Vagina (tissue), 2 donors: ENCODE measurements at regions not wholly inside any gene's neighbourhood (a gene's known extent, or its start where the extent isn't known, plus 50 kb on each side); places are given as distances from the start of the nearest gene placed in this dataset.

Experiments
- DNase-seq, 2 donors: peaks; one replicate each; pipeline ENCODE4 v3.0.0-alpha.2; 2017; ENCODE audit errors: extremely low spot score in 2 of 2
- H3K27ac ChIP-seq: fragments of 200-600 bp; sonication (generic); one replicate; pipeline ENCODE4 v1.5.1; 2019
- H3K27me3 ChIP-seq: fragments of 200-600 bp; sonication (generic); one replicate; pipeline ENCODE4 v1.5.1; 2019
- H3K36me3 ChIP-seq, 2 donors: fragments of 200-600 bp; sonication (generic); one replicate each; pipeline ENCODE4 v1.5.1; 2017 to 2019
- H3K4me1 ChIP-seq: fragments of 200-600 bp; sonication (generic); one replicate; pipeline ENCODE4 v1.5.1; 2019
- H3K4me3 ChIP-seq, 2 donors: fragments of 200-600 bp; sonication (generic); 1 replicate in 1 of 2; 2 replicates in 1 of 2; pipeline ENCODE4 v1.5.1; 2016 to 2019
- H3K9me3 ChIP-seq: fragments of 200-600 bp; sonication (generic); one replicate; pipeline ENCODE4 v1.5.1; 2019
- CTCF ChIP-seq, 3 experiments: fragments of 450-650 bp in 2 of 3; fragments of 200-600 bp in 1 of 3; sonication (generic) in 1 of 3; IDR thresholded peaks; one replicate each; pipeline ENCODE4 v1.5.1; 2017 to 2019; ENCODE audit warnings: antibody characterized with exemption in 3 of 3, mild to moderate bottlenecking in 2 of 3, moderate library complexity in 2 of 3
- POLR2A ChIP-seq, 2 donors: fragments of 450-650 bp; IDR thresholded peaks; one replicate each; pipeline ENCODE4 v1.6.1; 2017; ENCODE audit warnings: antibody characterized with exemption in 2 of 2, mild to moderate bottlenecking in 2 of 2, moderate library complexity in 2 of 2
- POLR2AphosphoS5 ChIP-seq, 2 donors: sonication (generic); formaldehyde crosslinking; IDR thresholded peaks; one replicate each; pipeline ENCODE4 v1.9.0; 2017; ENCODE audit warnings: antibody characterized with exemption in 2 of 2, mild to moderate bottlenecking in 2 of 2, low read depth in 1 of 2; ENCODE audit not compliant: insufficient read depth in 1 of 2
- intact Hi-C: fragments of 100-400 bp; cut with DNase I; formaldehyde crosslinking; loops from one replicate; pipeline ENCODE4 v1.15.1; 2023

- no peak overlapping the region for H3K27ac ChIP-seq
- intact Hi-C loops = no loop called here
- DNase-seq = no peak
- no peak overlapping the region for H3K4me3 ChIP-seq
- H3K4me1 ChIP-seq = no peaks in the 10 kb centered on the region
- TF ChIP-seq POLR2A (IDR thresholded peaks at IDR 0.05) (no peak), POLR2AphosphoS5 (IDR thresholded peaks at IDR 0.05; ENCODE audit: insufficient read depth in 1 of 2, low read depth in 1 of 2) (no peak), CTCF (IDR thresholded peaks at IDR 0.05) (no peak)
- no peaks in the 10 kb centered on the region for H3K9me3 ChIP-seq
- H3K36me3 ChIP-seq = no peaks in the 10 kb centered on the region
- no peaks in the 10 kb centered on the region for H3K27me3 ChIP-seq
Observed at GRCh38 chr6:113491376-113491775, 365.8 kb upstream of the MARCKS start.

DNA sequence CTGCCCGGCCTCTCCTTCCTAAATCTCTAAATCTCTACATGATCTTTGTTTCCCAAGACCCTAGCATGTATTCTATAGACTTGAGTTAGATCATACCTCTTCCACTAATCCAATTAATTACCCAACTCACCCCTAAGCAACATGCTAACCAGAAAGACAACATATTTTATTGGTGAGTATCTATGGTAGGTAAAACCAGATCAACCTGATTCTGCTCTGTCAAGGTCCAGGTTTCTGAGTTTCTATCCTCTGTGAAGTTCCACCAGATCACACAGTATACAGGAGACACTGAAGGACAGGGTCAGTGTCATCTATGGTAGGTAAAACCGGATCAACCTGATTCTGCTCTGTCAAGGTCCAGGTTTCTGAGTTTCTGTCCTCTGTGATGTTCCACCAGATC lies 363.2 kb upstream of the MARCKS start:
- Histone ChIP-seq H3K4me3 (no peak overlapping the region), H3K27ac (no peak overlapping the region), H3K36me3 (no peaks in the 10 kb centered on the region), H3K27me3 (no peaks in the 10 kb centered on the region), H3K9me3 (no peaks in the 10 kb centered on the region), H3K4me1 (no peaks in the 10 kb centered on the region)
- no peak for DNase-seq
- intact Hi-C loops = no loop called here
- TF ChIP-seq POLR2A (IDR thresholded peaks at IDR 0.05) (no peak), POLR2AphosphoS5 (IDR thresholded peaks at IDR 0.05; ENCODE audit: insufficient read depth in 1 of 2, low read depth in 1 of 2) (peak in 1 of 2 donors; percentile 49), CTCF (IDR thresholded peaks at IDR 0.05) (no peak)

- no peak for TF ChIP-seq CTCF (IDR thresholded peaks at IDR 0.05)
- no peak for TF ChIP-seq POLR2A (IDR thresholded peaks at IDR 0.05)
- no peak for TF ChIP-seq POLR2AphosphoS5 (IDR thresholded peaks at IDR 0.05; ENCODE audit: insufficient read depth in 1 of 2, low read depth in 1 of 2)
- Histone ChIP-seq H3K36me3 (no peaks in the 10 kb centered on the region), H3K27ac (no peak overlapping the region), H3K4me1 (no peaks in the 10 kb centered on the region), H3K9me3 (no peaks in the 10 kb centered on the region), H3K27me3 (no peaks in the 10 kb centered on the region), H3K4me3 (no peak overlapping the region)
- intact Hi-C loops = no loop called here
- DNase-seq = no peak
Observed at GRCh38 chr6:113495521-113495920, 361.6 kb upstream of the MARCKS start.

GRCh38 chr6:113496166-113496565 lies 361.0 kb upstream of the MARCKS start:
- Histone ChIP-seq H3K27me3 (no peaks in the 10 kb centered on the region), H3K9me3 (no peaks in the 10 kb centered on the region), H3K4me3 (no peak overlapping the region), H3K36me3 (no peaks in the 10 kb centered on the region), H3K27ac (no peak overlapping the region), H3K4me1 (no peaks in the 10 kb centered on the region)
- no peak for TF ChIP-seq CTCF (IDR thresholded peaks at IDR 0.05)
- intact Hi-C loops = no loop called here
- DNase-seq = no peak

GRCh38 chr6:113500221-113500620 lies 356.9 kb upstream of the MARCKS start:
- TF ChIP-seq POLR2AphosphoS5 (IDR thresholded peaks at IDR 0.05; ENCODE audit: insufficient read depth in 1 of 2, low read depth in 1 of 2) (no peak), POLR2A (IDR thresholded peaks at IDR 0.05) (no peak), CTCF (IDR thresholded peaks at IDR 0.05) (no peak)
- intact Hi-C loops = no loop called here
- no peak for DNase-seq

More at GRCh38 chr6:113500221-113500620, 356.9 kb upstream of the MARCKS start:
- no peaks in the 10 kb centered on the region for H3K4me1 ChIP-seq
- H3K4me3 ChIP-seq = no peak overlapping the region
- no peaks in the 10 kb centered on the region for H3K27me3 ChIP-seq
- H3K9me3 ChIP-seq = no peaks in the 10 kb centered on the region
- no peaks in the 10 kb centered on the region for H3K36me3 ChIP-seq
- no peak overlapping the region for H3K27ac ChIP-seq
